ENCODE measurements at regions not wholly inside any gene's neighbourhood (a gene's known extent, or its start where the extent isn't known, plus 50 kb on each side); places are given as distances from the start of the nearest gene placed in this dataset.

DNA sequence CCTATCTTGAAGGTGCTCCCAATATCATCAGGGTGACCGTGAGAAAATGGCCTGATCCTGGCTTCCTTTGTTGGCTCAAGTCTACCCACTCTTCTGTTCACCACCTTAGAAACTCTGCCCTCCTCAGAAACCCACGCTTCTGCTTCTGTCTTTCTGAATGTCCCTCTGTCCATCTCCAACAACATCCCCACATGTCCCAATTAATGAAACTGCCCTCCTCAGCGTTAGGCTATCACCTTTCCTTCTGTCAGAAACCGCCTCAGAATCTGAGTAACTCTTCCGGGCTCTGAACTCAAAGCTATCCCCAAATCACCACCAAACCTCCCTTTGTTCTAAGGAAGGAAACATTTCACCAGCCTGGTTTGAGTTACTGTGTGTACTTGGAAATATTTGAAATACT lies 315.8 kb upstream of the ZNF32 start:
- no peak for TF ChIP-seq EZH2phosphoT487 (IDR thresholded peaks at IDR 0.05; ENCODE audit: low read depth)
- TF ChIP-seq, protein P1, sequence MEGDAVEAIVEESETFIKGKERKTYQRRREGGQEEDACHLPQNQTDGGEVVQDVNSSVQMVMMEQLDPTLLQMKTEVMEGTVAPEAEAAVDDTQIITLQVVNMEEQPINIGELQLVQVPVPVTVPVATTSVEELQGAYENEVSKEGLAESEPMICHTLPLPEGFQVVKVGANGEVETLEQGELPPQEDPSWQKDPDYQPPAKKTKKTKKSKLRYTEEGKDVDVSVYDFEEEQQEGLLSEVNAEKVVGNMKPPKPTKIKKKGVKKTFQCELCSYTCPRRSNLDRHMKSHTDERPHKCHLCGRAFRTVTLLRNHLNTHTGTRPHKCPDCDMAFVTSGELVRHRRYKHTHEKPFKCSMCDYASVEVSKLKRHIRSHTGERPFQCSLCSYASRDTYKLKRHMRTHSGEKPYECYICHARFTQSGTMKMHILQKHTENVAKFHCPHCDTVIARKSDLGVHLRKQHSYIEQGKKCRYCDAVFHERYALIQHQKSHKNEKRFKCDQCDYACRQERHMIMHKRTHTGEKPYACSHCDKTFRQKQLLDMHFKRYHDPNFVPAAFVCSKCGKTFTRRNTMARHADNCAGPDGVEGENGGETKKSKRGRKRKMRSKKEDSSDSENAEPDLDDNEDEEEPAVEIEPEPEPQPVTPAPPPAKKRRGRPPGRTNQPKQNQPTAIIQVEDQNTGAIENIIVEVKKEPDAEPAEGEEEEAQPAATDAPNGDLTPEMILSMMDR (IDR thresholded peaks at IDR 0.05; ENCODE audit: low read depth, low read length), result no peak
